ENCODE measurements at regions not wholly inside any gene's neighbourhood (a gene's known extent, or its start where the extent isn't known, plus 50 kb on each side); places are given as distances from the start of the nearest gene placed in this dataset.
A peak's percentile ranks its signal among the peaks of the same experiment; 100 is the strongest.

GRCh38 chr14:25308244-25308643 is 258.3 kb upstream of the STXBP6 start:
- Mint-ChIP-seq H3K27ac (no peak overlapping the region), H3K36me3 (ENCODE audit: insufficient read depth in 1 of 3, low read depth in 3 of 3) (peaks cover 0 to 20% (median 0%) of the 10 kb centered on the region in 3 experiments; a peak in 3 of 7 replicates), H3K4me1 (no peaks in the 10 kb centered on the region), H3K9me3 (peaks cover 0 to 33% of the 10 kb centered on the region in 2 experiments; a peak in 3 of 5 replicates), H3K27me3 (ENCODE audit: low read depth) (no peaks in the 10 kb centered on the region), H3K4me3 (no peak overlapping the region)
- H3K79me1 ChIP-seq (ENCODE audit: insufficient read depth, low read depth, low read length, poor library complexity, severe bottlenecking), result no peaks in the 10 kb centered on the region
- no peak overlapping the region for H3K14ac ChIP-seq (ENCODE audit: insufficient read depth, low read length)
- no peak overlapping the region for H4K91ac ChIP-seq (ENCODE audit: insufficient read length, low read depth, low read length)
- H3K4ac ChIP-seq (ENCODE audit: low read depth, low read length), result no peak overlapping the region
- no peaks in the 10 kb centered on the region for H3K23me2 ChIP-seq (ENCODE audit: insufficient read length, low read depth, low read length, poor library complexity, severe bottlenecking)
- H4K20me1 ChIP-seq (ENCODE audit: control insufficient read depth, insufficient read depth, insufficient read length), result no peaks in the 10 kb centered on the region
- no peaks in the 10 kb centered on the region for H3K79me2 ChIP-seq (ENCODE audit: insufficient read depth, low read length)
- H3K23ac ChIP-seq (ENCODE audit: insufficient read length, low read depth, low read length), result no peak overlapping the region
- TF ChIP-seq CTCF (conservative IDR thresholded peaks at IDR 0.05), result peak; percentile 43
- no peaks in the 10 kb centered on the region for H3K27me3 ChIP-seq (ENCODE audit: insufficient read depth, low read length)
- no peak overlapping the region for H3K4me2 ChIP-seq (ENCODE audit: insufficient read depth, insufficient read length, low read length)
- H3K9ac ChIP-seq (ENCODE audit: extremely low read depth, insufficient read length, low read length), result no peak overlapping the region
- H2AFZ ChIP-seq (ENCODE audit: low read length), result no peak overlapping the region
- H3K9me3 ChIP-seq (ENCODE audit: control insufficient read depth, low read depth, low read length), result no peaks in the 10 kb centered on the region
- no peak overlapping the region for H2BK120ac ChIP-seq (ENCODE audit: low read depth, low read length, poor library complexity, severe bottlenecking)
- no peak overlapping the region for H2BK15ac ChIP-seq (ENCODE audit: low read depth, low read length)
- H4K5ac ChIP-seq (ENCODE audit: insufficient read length, low read depth, low read length), result no peak overlapping the region
- H3K18ac ChIP-seq (ENCODE audit: insufficient read length, low read depth, low read length), result no peak overlapping the region
- no peak overlapping the region for H2BK20ac ChIP-seq (ENCODE audit: low read depth, low read length, poor library complexity, severe bottlenecking)
- H3K27ac ChIP-seq (ENCODE audit: insufficient read length, low read depth, low read length), result no peak overlapping the region
- no peaks in the 10 kb centered on the region for H3K4me1 ChIP-seq (ENCODE audit: insufficient read depth, low read length)
- no CpG with 5 or more reads among the region's 3 CpGs for WGBS (ENCODE audit: extremely low coverage, insufficient read length, low lambda C conversion rate)
- peak; percentile 75 for DNase-seq
- H3K56ac ChIP-seq (ENCODE audit: insufficient read length, low read depth, low read length), result no peak overlapping the region
- H2BK5ac ChIP-seq (ENCODE audit: insufficient read length, low read length), result no peak overlapping the region
- H4K8ac ChIP-seq (replicated peaks; ENCODE audit: insufficient read length, low read depth, low read length), result no peak overlapping the region
- H3T11ph ChIP-seq (ENCODE audit: low read length), result no peak overlapping the region
- no peak overlapping the region for H2BK12ac ChIP-seq (ENCODE audit: insufficient read length, low read depth, low read length)
- H2AK5ac ChIP-seq (ENCODE audit: insufficient read length, low read length), result no peak overlapping the region
